LNCAP (cell line): ENCODE measurements at regions not wholly inside any gene's neighbourhood (a gene's known extent, or its start where the extent isn't known, plus 50 kb on each side); places are given as distances from the start of the nearest gene placed in this dataset.

Source experiments
- CTCF ChIP-seq: fragments of 450-650 bp; IDR thresholded peaks from 2 replicates; pipeline ENCODE4 v1.5.1; 2017; ENCODE audit warnings: mild to moderate bottlenecking

- no peak for TF ChIP-seq CTCF
These were observed 51.6 kb upstream of the HOXC13 start for GRCh38 chr12:53887006-53887405.

- TF ChIP-seq CTCF = no peak
These were observed 50.8 kb upstream of the HOXC13 start for GRCh38 chr12:53887881-53888280.
